ENCODE measurements at regions not wholly inside any gene's neighbourhood (a gene's known extent, or its start where the extent isn't known, plus 50 kb on each side); places are given as distances from the start of the nearest gene placed in this dataset.

- DNase-seq, result no peak
Observed at GRCh38 chr2:128559533-128560515, 241.2 kb upstream of the HS6ST1 start.

GRCh38 chr2:128560718-128561117, 242.1 kb upstream of the HS6ST1 start:
- DNase-seq, result no peak

- no peak for DNase-seq
Observed at GRCh38 chr2:128562471-128563347, 244.0 kb upstream of the HS6ST1 start.

- no peak for DNase-seq
Observed at GRCh38 chr2:128563348-128563687, 244.7 kb upstream of the HS6ST1 start.

- DNase-seq, result no peak
Observed at GRCh38 chr2:128564131-128564530, 245.5 kb upstream of the HS6ST1 start.

GRCh38 chr2:128564551-128564950, 245.9 kb upstream of the HS6ST1 start:
- no peak for DNase-seq

GRCh38 chr2:128565441-128565840, 246.8 kb upstream of the HS6ST1 start:
- DNase-seq, result no peak

GRCh38 chr2:128566671-128567070, 248.0 kb upstream of the HS6ST1 start:
- no peak for DNase-seq

- no peak for DNase-seq
Observed at GRCh38 chr2:128568106-128568505, 249.4 kb upstream of the HS6ST1 start.

GRCh38 chr2:128573116-128573515, 254.4 kb upstream of the HS6ST1 start:
- DNase-seq, result no peak

- no peak for DNase-seq
Observed at GRCh38 chr2:128573531-128573930, 254.9 kb upstream of the HS6ST1 start.

- DNase-seq, result no peak
Observed at GRCh38 chr2:128577141-128577930, 258.7 kb upstream of the HS6ST1 start.

GRCh38 chr2:128578406-128579390, 260.0 kb upstream of the HS6ST1 start:
- no peak for DNase-seq

- DNase-seq, result no peak
Observed at GRCh38 chr2:128579825-128580224, 261.2 kb upstream of the HS6ST1 start.

GRCh38 chr2:128580988-128581848, 262.6 kb upstream of the HS6ST1 start:
- DNase-seq, result no peak

- DNase-seq, result no peak
Observed at GRCh38 chr2:128581849-128582244, 263.2 kb upstream of the HS6ST1 start.

GRCh38 chr2:128584296-128584890, 265.7 kb upstream of the HS6ST1 start:
- DNase-seq, result no peak

- DNase-seq, result no peak
Observed at GRCh38 chr2:128585706-128586105, 267.0 kb upstream of the HS6ST1 start.

- no peak for DNase-seq
Observed at GRCh38 chr2:128589681-128590080, 271.0 kb upstream of the HS6ST1 start.

- no peak for DNase-seq
Observed at GRCh38 chr2:128590309-128591021, 271.8 kb upstream of the HS6ST1 start.

All from activated CD4-positive, CD25-positive, alpha-beta regulatory T cell (primary cell).